K562 (cell line): ENCODE measurements at regions not wholly inside any gene's neighbourhood (a gene's known extent, or its start where the extent isn't known, plus 50 kb on each side); places are given as distances from the start of the nearest gene placed in this dataset.

Source experiments
- ATAC-seq: fragments of 200-7000 bp; cut with Tn5 transposase; 3 replicates; pipeline ENCODE4 v1.9.1; 2020; ENCODE audit warnings: moderate library complexity
- BruUV-seq: library from RNA; stranded (reverse); fragments of 400-500 nt; replicated peaks from 2 replicates; lab custom pipeline; 2021; lab: Mats Ljungman, UMichigan
- CTCF ChIA-PET: fragments of 300-600 bp; formaldehyde crosslinking; extraction: SDS; loops from one replicate; lab custom pipeline; 2021; ENCODE audit warnings: low intra/inter-chr PET ratio; lab: Yijun Ruan, JAX
- POLR2A ChIA-PET: fragments of 300-600, 350-650 bp; sonication (Branson Sonifier 250); formaldehyde crosslinking; extraction: SDS; loops from one replicate; lab custom pipeline; 2021; ENCODE audit warnings: antibody characterized with exemption, inconsistent platforms; lab: Yijun Ruan, JAX
- DNase-seq, 4 experiments: peaks; one replicate each; pipeline versions ENCODE4 v3.0.0 to v3.0.0-alpha.2; 2011 to 2018; ENCODE audit warnings: low spot score in 3 of 4, mixed read lengths in 3 of 4; ENCODE audit errors: extremely low read depth in 1 of 4
- FAIRE-seq: peaks from 2 replicates; lab custom pipeline; 2011; peaks lifted over from hg19 to GRCh38; lab: Jason Lieb, UNC
- H2AFZ ChIP-seq: 2 replicates; pipeline ENCODE4 v1.6.0; 2011; ENCODE audit warnings: low read depth, low read length, control low read depth, inconsistent platforms
- H3K27ac ChIP-seq: fragments of 200-600 bp; 3 replicates; pipeline ENCODE4 v1.8.0; 2011; ENCODE audit warnings: low read depth, mild to moderate bottlenecking, control low read depth, inconsistent platforms, low read length, moderate library complexity, mixed read lengths; ENCODE audit errors: extremely low read depth
- H3K27me3 ChIP-seq, 2 experiments: fragments of 300-600 bp in 1 of 2; 2 replicates in 1 of 2; 3 replicates in 1 of 2; pipeline versions ENCODE4 v1.6.0 to v1.8.0; 2011; ENCODE audit warnings: inconsistent platforms in 2 of 2, low read length in 2 of 2, mild to moderate bottlenecking in 1 of 2, mixed read lengths in 1 of 2, moderate library complexity in 1 of 2; ENCODE audit not compliant: control insufficient read depth in 2 of 2, insufficient read depth in 2 of 2
- H3K36me3 ChIP-seq: fragments of 300-600 bp; 3 replicates; pipeline ENCODE4 v1.8.0; 2011; ENCODE audit warnings: mild to moderate bottlenecking, low read length, inconsistent platforms; ENCODE audit not compliant: control insufficient read depth, insufficient read depth
- H3K4me1 ChIP-seq, 2 experiments: fragments of 200-600 bp in 1 of 2; replicated peaks in 1 of 2; 2 replicates in 1 of 2; 3 replicates in 1 of 2; pipeline versions ENCODE4 v1.5.1 to v1.8.0; 2011; ENCODE audit warnings: inconsistent platforms in 2 of 2, low read length in 2 of 2, mild to moderate bottlenecking in 1 of 2, mixed read lengths in 1 of 2, moderate library complexity in 1 of 2; ENCODE audit not compliant: control insufficient read depth in 2 of 2, insufficient read depth in 2 of 2
- H3K4me2 ChIP-seq: 2 replicates; pipeline ENCODE4 v1.6.1; 2011; ENCODE audit warnings: low read length, control low read depth, inconsistent platforms, mixed read lengths; ENCODE audit not compliant: insufficient read depth
- H3K4me3 ChIP-seq: fragments of 200-600 bp; sonication (generic), shearing (Covaris generic); 2 replicates; pipeline ENCODE4 v1.5.1; 2016; ENCODE audit warnings: control low read depth, inconsistent platforms
- H3K79me2 ChIP-seq: fragments of 200-600 bp; 3 replicates; pipeline ENCODE4 v1.8.0; 2011; ENCODE audit warnings: low read length, inconsistent platforms; ENCODE audit not compliant: control insufficient read depth, insufficient read depth
- H3K9ac ChIP-seq, 2 experiments: 2 replicates each; pipeline versions ENCODE4 v1.6.0 to v1.6.1; 2011; ENCODE audit warnings: low read depth in 2 of 2, low read length in 2 of 2, control low read depth in 1 of 2, inconsistent platforms in 1 of 2, mild to moderate bottlenecking in 1 of 2, mixed read lengths in 1 of 2; ENCODE audit not compliant: insufficient read depth in 1 of 2
- H3K9me1 ChIP-seq: one replicate; pipeline ENCODE4 v1.6.0; 2011; ENCODE audit warnings: inconsistent platforms, mild to moderate bottlenecking, low read length, moderate library complexity; ENCODE audit not compliant: control insufficient read depth, insufficient read depth
- H3K9me3 ChIP-seq: replicated peaks from 2 replicates; pipeline ENCODE4 v1.5.1; 2011; ENCODE audit warnings: low read depth, low read length, inconsistent platforms; ENCODE audit not compliant: control insufficient read depth, insufficient read depth
- H4K20me1 ChIP-seq: replicated peaks from 2 replicates; pipeline ENCODE4 v1.6.1; 2011; ENCODE audit warnings: low read length, inconsistent platforms, mixed read lengths; ENCODE audit not compliant: control insufficient read depth, insufficient read depth
- MCM5 ChIP-seq: fragments of 450-650 bp; IDR thresholded peaks from 2 replicates; pipeline ENCODE4 v1.6.1; 2016; ENCODE audit warnings: low read depth
- MIER1 ChIP-seq: fragments of 450-650 bp; IDR thresholded peaks from 2 replicates; pipeline ENCODE4 v1.6.1; 2016; ENCODE audit warnings: antibody characterized with exemption, mild to moderate bottlenecking, low read depth
- POLR2AphosphoS2 ChIP-seq: IDR thresholded peaks from 2 replicates; pipeline ENCODE4 v1.6.1; 2012; ENCODE audit warnings: low read length, improper control_type of control experiment
- ZNF165 ChIP-seq: fragments of 250-450 bp; sonication (Bioruptor Pico); IDR thresholded peaks from 2 replicates; pipeline ENCODE4 v1.4.0; 2020; ENCODE audit warnings: borderline replicate concordance
- WGBS: fragments of 100-300 bp; shearing (Covaris generic); methylation state at CpG from one replicate; pipeline ENCODE4 v1.1.6; 2016; ENCODE audit warnings: low coverage, mixed read lengths; ENCODE audit not compliant: insufficient coverage; ENCODE audit errors: missing lambda C conversion rate; 5-methylcytosine and 5-hydroxymethylcytosine counted together
- in situ Hi-C: fragments of 300-500 bp; cut with MboI; formaldehyde crosslinking; loops from 4 replicates; pipeline ENCODE4 v1.15.0; 2018; ENCODE audit warnings: inconsistent platforms, mixed read lengths
- intact Hi-C: fragments of 100-400 bp; cut with micrococcal nuclease; formaldehyde crosslinking; loops from 2 replicates; pipeline ENCODE4 v1.14.2; 2022
- TF ChIP-seq, protein P1 (sequence below), 2 experiments: fragments of 150-350 bp in 1 of 2; IDR thresholded peaks; 2 replicates each; pipeline ENCODE4 v1.6.1; 2012 to 2016; ENCODE audit warnings: low read depth in 2 of 2, low read length in 2 of 2, mild to moderate bottlenecking in 1 of 2, moderate library complexity in 1 of 2
- TF ChIP-seq, protein P2 (sequence below): fragments of 450-650 bp; IDR thresholded peaks from 2 replicates; pipeline ENCODE4 v1.6.1; 2014; ENCODE audit warnings: low read depth, mild to moderate bottlenecking, moderate library complexity, borderline replicate concordance

DNA sequence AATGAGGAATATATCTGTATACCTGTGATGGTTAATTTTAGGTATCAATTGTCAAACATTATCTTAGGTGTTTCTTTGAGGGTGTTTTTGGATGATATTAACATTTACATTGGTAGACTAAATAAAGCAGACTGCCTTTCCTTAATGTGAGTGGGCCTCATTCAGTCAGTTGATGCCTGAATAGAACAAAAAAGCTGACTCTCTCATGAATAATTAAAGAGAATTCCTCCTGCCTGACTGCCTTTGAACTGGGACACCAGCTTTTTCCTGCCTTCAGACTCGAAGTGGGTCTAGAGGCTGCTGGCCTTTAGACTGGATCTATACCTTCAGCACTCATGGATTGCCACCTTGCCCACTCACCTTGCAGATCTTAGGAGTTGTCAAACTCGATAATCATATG is 117.9 kb upstream of the TMEM168 start (continued):
- TF ChIP-seq, protein P1, sequence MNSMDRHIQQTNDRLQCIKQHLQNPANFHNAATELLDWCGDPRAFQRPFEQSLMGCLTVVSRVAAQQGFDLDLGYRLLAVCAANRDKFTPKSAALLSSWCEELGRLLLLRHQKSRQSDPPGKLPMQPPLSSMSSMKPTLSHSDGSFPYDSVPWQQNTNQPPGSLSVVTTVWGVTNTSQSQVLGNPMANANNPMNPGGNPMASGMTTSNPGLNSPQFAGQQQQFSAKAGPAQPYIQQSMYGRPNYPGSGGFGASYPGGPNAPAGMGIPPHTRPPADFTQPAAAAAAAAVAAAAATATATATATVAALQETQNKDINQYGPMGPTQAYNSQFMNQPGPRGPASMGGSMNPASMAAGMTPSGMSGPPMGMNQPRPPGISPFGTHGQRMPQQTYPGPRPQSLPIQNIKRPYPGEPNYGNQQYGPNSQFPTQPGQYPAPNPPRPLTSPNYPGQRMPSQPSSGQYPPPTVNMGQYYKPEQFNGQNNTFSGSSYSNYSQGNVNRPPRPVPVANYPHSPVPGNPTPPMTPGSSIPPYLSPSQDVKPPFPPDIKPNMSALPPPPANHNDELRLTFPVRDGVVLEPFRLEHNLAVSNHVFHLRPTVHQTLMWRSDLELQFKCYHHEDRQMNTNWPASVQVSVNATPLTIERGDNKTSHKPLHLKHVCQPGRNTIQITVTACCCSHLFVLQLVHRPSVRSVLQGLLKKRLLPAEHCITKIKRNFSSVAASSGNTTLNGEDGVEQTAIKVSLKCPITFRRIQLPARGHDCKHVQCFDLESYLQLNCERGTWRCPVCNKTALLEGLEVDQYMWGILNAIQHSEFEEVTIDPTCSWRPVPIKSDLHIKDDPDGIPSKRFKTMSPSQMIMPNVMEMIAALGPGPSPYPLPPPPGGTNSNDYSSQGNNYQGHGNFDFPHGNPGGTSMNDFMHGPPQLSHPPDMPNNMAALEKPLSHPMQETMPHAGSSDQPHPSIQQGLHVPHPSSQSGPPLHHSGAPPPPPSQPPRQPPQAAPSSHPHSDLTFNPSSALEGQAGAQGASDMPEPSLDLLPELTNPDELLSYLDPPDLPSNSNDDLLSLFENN (IDR thresholded peaks at IDR 0.05; ENCODE audit: low read depth in 2 of 2, low read length in 2 of 2) = no peak
- no peak for TF ChIP-seq MIER1
- TF ChIP-seq, protein P2, sequence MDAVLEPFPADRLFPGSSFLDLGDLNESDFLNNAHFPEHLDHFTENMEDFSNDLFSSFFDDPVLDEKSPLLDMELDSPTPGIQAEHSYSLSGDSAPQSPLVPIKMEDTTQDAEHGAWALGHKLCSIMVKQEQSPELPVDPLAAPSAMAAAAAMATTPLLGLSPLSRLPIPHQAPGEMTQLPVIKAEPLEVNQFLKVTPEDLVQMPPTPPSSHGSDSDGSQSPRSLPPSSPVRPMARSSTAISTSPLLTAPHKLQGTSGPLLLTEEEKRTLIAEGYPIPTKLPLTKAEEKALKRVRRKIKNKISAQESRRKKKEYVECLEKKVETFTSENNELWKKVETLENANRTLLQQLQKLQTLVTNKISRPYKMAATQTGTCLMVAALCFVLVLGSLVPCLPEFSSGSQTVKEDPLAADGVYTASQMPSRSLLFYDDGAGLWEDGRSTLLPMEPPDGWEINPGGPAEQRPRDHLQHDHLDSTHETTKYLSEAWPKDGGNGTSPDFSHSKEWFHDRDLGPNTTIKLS = no peak
- TF ChIP-seq POLR2AphosphoS2 = no peak

DNA sequence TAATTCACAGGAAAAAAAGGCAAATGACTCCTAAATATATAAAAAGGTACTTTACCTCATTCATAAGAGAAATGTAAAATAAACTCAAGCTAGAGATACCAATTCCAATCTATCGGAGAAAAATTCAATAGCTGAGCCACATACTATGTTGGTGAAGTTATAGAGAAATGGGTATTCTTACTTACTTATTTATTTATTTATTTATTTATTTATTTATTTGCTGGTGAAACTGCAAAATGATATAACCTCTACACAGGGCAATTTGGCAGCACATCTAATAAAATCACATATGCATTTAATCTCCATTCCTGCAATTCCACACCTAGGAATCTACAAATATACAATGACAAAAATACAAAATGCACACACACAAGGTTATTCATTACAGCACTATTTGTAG is 117.5 kb upstream of the TMEM168 start:
- no peaks in the 10 kb centered on the region for H3K9me1 ChIP-seq
- H3K9me3 ChIP-seq = peaks cover 2% of the 10 kb centered on the region
- in situ Hi-C loops (no loop called here), intact Hi-C loops (no loop called here)
- no peak overlapping the region for H2AFZ ChIP-seq
- no peak overlapping the region for H3K27ac ChIP-seq
- H3K36me3 ChIP-seq = peaks cover 8% of the 10 kb centered on the region; the same call in 1 of the 3 replicates
- WGBS = 85% methylated on average over 1 of the region's 1 CpG
- H3K27me3 ChIP-seq = no peaks in the 10 kb centered on the region
- H3K4me1 ChIP-seq = no peaks in the 10 kb centered on the region
- POLR2A ChIA-PET = no interaction called here
- FAIRE-seq (no peak), DNase-seq (no peak), ATAC-seq (no peak)
- no peaks in the 10 kb centered on the region for H4K20me1 ChIP-seq
- BruUV-seq = no TSS peak
- no peak overlapping the region for H3K4me2 ChIP-seq
- no peaks in the 10 kb centered on the region for H3K79me2 ChIP-seq
- CTCF ChIA-PET = no interaction called here
- H3K9ac ChIP-seq = no peak overlapping the region
- H3K4me3 ChIP-seq = no peak overlapping the region
- TF ChIP-seq MCM5 (no peak), ZNF165 (CRISPR knock-in tag) (no peak)
